GM12878 (cell line): ENCODE measurements at regions not wholly inside any gene's neighbourhood (a gene's known extent, or its start where the extent isn't known, plus 50 kb on each side); places are given as distances from the start of the nearest gene placed in this dataset.

Experiments used
- RUNX3 ChIP-seq: IDR thresholded peaks from 2 replicates; pipeline ENCODE4 v1.6.1; 2012; ENCODE audit warnings: low read length, inconsistent platforms
- TF ChIP-seq, protein P1 (sequence below): fragments of 450-650 bp; IDR thresholded peaks from 2 replicates; pipeline ENCODE4 v1.6.1; 2018; ENCODE audit warnings: mild to moderate bottlenecking, low read depth, moderate library complexity; ENCODE audit not compliant: partially characterized antibody

GRCh38 chr20:40449974-40450616, 238.9 kb downstream of the MAFB start:
- TF ChIP-seq, protein P1, sequence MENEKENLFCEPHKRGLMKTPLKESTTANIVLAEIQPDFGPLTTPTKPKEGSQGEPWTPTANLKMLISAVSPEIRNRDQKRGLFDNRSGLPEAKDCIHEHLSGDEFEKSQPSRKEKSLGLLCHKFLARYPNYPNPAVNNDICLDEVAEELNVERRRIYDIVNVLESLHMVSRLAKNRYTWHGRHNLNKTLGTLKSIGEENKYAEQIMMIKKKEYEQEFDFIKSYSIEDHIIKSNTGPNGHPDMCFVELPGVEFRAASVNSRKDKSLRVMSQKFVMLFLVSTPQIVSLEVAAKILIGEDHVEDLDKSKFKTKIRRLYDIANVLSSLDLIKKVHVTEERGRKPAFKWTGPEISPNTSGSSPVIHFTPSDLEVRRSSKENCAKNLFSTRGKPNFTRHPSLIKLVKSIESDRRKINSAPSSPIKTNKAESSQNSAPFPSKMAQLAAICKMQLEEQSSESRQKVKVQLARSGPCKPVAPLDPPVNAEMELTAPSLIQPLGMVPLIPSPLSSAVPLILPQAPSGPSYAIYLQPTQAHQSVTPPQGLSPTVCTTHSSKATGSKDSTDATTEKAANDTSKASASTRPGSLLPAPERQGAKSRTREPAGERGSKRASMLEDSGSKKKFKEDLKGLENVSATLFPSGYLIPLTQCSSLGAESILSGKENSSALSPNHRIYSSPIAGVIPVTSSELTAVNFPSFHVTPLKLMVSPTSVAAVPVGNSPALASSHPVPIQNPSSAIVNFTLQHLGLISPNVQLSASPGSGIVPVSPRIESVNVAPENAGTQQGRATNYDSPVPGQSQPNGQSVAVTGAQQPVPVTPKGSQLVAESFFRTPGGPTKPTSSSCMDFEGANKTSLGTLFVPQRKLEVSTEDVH: no peak
- TF ChIP-seq RUNX3: no peak
